ENCODE measurements at regions not wholly inside any gene's neighbourhood (a gene's known extent, or its start where the extent isn't known, plus 50 kb on each side); places are given as distances from the start of the nearest gene placed in this dataset.
"Not testable (repeated sequence)": the region's sequence is repeated elsewhere in the genome, so short reads cannot be mapped to it uniquely, and the experiment has no call there.

GRCh38 chr1:149360351-149360750, 114.5 kb upstream of the NBPF19 start:
- DNase-seq (ENCODE audit: low read depth): not testable (repeated sequence)

GRCh38 chr1:149361310-149361709, 113.5 kb upstream of the NBPF19 start:
- DNase-seq (ENCODE audit: low read depth): not testable (repeated sequence)

GRCh38 chr1:149364188-149364981, 110.5 kb upstream of the NBPF19 start:
- not testable (repeated sequence) for DNase-seq (ENCODE audit: low read depth)

- DNase-seq (ENCODE audit: low read depth): not testable (repeated sequence)
Measured at GRCh38 chr1:149366402-149366801, 108.4 kb upstream of the NBPF19 start.

GRCh38 chr1:149367472-149368044, 107.3 kb upstream of the NBPF19 start:
- not testable (repeated sequence) for DNase-seq (ENCODE audit: low read depth)

GRCh38 chr1:149368337-149368736, 106.5 kb upstream of the NBPF19 start:
- not testable (repeated sequence) for DNase-seq (ENCODE audit: low read depth)

- not testable (repeated sequence) for DNase-seq (ENCODE audit: low read depth)
Measured at GRCh38 chr1:149369081-149369480, 105.8 kb upstream of the NBPF19 start.

GRCh38 chr1:149371955-149372354, 102.9 kb upstream of the NBPF19 start:
- DNase-seq (ENCODE audit: low read depth): not testable (repeated sequence)

GRCh38 chr1:149378462-149378861, 96.4 kb upstream of the NBPF19 start:
- not testable (repeated sequence) for DNase-seq (ENCODE audit: low read depth)

- DNase-seq (ENCODE audit: low read depth): peak; percentile 44
Measured at GRCh38 chr1:149390173-149390926, 84.5 kb upstream of the NBPF19 start.

GRCh38 chr1:149390931-149391330, 83.9 kb upstream of the NBPF19 start:
- not testable (repeated sequence) for DNase-seq (ENCODE audit: low read depth)

- not testable (repeated sequence) for DNase-seq (ENCODE audit: low read depth)
Measured at GRCh38 chr1:149395802-149396201, 79.0 kb upstream of the NBPF19 start.

GRCh38 chr1:149398527-149398926, 76.3 kb upstream of the NBPF19 start:
- not testable (repeated sequence) for DNase-seq (ENCODE audit: low read depth)

- not testable (repeated sequence) for DNase-seq (ENCODE audit: low read depth)
Measured at GRCh38 chr1:149408404-149408803, 66.4 kb upstream of the NBPF19 start.

- not testable (repeated sequence) for DNase-seq (ENCODE audit: low read depth)
Measured at GRCh38 chr1:149415373-149415772, 59.5 kb upstream of the NBPF19 start.

GRCh38 chr1:149418782-149419181, 56.1 kb upstream of the NBPF19 start:
- not testable (repeated sequence) for DNase-seq (ENCODE audit: low read depth)

GRCh38 chr1:149423122-149423521, 51.7 kb upstream of the NBPF19 start:
- not testable (repeated sequence) for DNase-seq (ENCODE audit: low read depth)
